HL-60 (cell line): ENCODE measurements at regions not wholly inside any gene's neighbourhood (a gene's known extent, or its start where the extent isn't known, plus 50 kb on each side); places are given as distances from the start of the nearest gene placed in this dataset.

Experiments
- POLR2AphosphoS5 ChIP-seq: IDR thresholded peaks from 2 replicates; pipeline ENCODE4 v1.6.1; 2012; ENCODE audit warnings: low read depth
- TF ChIP-seq, protein P1 (sequence below): IDR thresholded peaks from one replicate; pipeline ENCODE4 v1.5.1; 2011; ENCODE audit warnings: low read length, control low read depth, inconsistent platforms; ENCODE audit not compliant: insufficient read depth

DNA sequence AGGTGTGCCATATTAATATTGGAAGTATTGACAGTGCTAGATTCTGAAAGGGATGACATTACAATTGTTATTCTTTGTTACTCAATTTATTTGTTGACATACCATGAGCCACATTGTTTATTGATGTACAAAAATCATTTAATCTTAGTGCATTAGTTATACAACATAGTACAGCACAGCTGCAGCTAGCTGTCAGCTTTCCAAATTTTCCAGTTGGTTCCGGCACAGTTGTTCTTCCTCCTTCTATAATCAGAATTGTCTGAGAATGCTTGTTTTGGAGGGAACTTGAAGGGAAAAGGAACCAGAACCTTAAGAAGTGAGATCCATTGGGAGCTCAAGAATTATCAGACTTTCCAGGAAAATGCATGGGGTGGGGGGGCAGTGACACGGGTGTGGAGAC lies 281.4 kb downstream of the ZIC3 start:
- TF ChIP-seq, protein P1, sequence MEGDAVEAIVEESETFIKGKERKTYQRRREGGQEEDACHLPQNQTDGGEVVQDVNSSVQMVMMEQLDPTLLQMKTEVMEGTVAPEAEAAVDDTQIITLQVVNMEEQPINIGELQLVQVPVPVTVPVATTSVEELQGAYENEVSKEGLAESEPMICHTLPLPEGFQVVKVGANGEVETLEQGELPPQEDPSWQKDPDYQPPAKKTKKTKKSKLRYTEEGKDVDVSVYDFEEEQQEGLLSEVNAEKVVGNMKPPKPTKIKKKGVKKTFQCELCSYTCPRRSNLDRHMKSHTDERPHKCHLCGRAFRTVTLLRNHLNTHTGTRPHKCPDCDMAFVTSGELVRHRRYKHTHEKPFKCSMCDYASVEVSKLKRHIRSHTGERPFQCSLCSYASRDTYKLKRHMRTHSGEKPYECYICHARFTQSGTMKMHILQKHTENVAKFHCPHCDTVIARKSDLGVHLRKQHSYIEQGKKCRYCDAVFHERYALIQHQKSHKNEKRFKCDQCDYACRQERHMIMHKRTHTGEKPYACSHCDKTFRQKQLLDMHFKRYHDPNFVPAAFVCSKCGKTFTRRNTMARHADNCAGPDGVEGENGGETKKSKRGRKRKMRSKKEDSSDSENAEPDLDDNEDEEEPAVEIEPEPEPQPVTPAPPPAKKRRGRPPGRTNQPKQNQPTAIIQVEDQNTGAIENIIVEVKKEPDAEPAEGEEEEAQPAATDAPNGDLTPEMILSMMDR, result no peak
- no peak for TF ChIP-seq POLR2AphosphoS5
